Adrenal gland (tissue), 5 donors: ENCODE measurements at regions not wholly inside any gene's neighbourhood (a gene's known extent, or its start where the extent isn't known, plus 50 kb on each side); places are given as distances from the start of the nearest gene placed in this dataset.

Source experiments
- POLR2A ChIP-seq, 2 donors: fragments of 450-650 bp; IDR thresholded peaks; one replicate each; pipeline ENCODE4 v1.6.1; 2017; ENCODE audit warnings: antibody characterized with exemption in 2 of 2, mild to moderate bottlenecking in 2 of 2, moderate library complexity in 1 of 2
- TF ChIP-seq, protein P1 (sequence below), 6 experiments: fragments of 450-650 bp in 4 of 6; fragments of 200-600 bp in 2 of 6; sonication (generic) in 1 of 6; IDR thresholded peaks; 1 replicate in 5 of 6; 2 replicates in 1 of 6; pipeline versions ENCODE4 v1.5.1 to v1.8.0; 2016 to 2021; ENCODE audit warnings: antibody characterized with exemption in 6 of 6, mild to moderate bottlenecking in 2 of 6, moderate library complexity in 1 of 6
- donor health status: DM: no; HTN: no; CAD: no.

DNA sequence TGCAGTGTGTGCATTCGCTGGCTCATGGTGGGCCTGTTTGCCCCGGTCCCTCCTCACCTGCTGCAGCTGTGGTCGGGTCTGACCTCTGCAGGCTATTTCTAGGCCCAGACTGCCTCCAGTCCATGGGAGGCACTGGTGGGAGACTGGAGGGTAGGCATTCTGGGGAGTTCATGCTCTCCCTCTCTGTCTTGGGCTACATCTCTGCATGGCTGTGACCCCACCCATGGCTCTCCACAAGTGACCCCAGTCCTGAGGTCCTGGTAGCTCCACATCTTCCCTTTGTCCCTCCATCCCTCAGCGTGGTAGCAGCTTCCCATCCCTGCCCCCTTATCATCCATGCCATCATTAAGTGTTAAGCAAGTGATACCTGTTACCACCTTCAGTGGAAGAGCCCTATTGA lies 107.8 kb upstream of the SEC14L1 start:
- TF ChIP-seq POLR2A (IDR thresholded peaks at IDR 0.05): no peak
- TF ChIP-seq, protein P1, sequence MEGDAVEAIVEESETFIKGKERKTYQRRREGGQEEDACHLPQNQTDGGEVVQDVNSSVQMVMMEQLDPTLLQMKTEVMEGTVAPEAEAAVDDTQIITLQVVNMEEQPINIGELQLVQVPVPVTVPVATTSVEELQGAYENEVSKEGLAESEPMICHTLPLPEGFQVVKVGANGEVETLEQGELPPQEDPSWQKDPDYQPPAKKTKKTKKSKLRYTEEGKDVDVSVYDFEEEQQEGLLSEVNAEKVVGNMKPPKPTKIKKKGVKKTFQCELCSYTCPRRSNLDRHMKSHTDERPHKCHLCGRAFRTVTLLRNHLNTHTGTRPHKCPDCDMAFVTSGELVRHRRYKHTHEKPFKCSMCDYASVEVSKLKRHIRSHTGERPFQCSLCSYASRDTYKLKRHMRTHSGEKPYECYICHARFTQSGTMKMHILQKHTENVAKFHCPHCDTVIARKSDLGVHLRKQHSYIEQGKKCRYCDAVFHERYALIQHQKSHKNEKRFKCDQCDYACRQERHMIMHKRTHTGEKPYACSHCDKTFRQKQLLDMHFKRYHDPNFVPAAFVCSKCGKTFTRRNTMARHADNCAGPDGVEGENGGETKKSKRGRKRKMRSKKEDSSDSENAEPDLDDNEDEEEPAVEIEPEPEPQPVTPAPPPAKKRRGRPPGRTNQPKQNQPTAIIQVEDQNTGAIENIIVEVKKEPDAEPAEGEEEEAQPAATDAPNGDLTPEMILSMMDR (IDR thresholded peaks at IDR 0.05): no peak
